ENCODE measurements at regions not wholly inside any gene's neighbourhood (a gene's known extent, or its start where the extent isn't known, plus 50 kb on each side); places are given as distances from the start of the nearest gene placed in this dataset.

DNA sequence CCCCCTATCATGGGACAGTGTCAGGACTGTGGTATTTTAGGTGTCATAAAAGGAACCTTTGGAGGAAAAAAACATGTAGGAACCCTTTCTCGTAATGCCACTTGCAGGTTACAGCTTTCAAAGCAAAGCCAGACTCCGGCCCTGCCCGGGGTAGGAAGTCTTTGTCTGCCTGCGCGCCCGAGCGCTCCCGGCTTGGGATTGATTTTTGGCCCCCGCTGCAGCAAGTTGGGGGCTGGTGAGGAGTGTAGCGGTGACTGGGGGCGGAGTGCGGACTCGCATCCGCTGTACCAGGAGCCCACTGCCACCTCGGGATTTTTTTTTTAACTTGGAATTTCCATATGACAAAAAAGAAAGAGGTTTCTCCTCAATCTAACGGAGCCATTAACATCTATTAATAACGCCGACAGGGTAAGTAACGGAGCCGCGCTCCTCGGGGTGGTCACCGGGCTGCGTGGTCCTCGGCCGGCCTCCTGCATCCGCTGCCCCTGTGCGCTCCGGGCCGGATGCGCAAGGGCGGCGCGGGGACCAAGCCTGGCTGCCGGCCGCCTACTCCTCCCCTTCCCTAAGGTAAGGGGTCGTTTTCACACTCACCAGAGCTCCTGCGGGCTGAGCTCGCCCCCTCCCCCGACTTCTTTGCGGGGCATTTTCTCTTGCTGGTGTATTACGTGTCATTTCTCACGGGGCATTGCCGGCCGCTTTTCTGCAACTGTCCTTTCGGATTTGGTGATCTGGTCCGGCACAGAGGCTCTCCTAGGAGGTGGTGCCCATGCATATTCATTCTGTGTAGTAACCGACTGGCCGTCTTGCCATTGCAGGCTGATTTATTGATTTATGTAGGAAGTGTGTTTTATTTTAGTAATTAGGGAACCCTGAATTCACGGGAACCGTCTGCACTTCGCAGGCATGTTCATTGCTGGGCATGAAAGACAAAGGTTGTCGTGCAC lies 219.8 kb upstream of the TOPAZ1 start:
- DNase-seq (ENCODE audit: low spot score) = no peak

DNA sequence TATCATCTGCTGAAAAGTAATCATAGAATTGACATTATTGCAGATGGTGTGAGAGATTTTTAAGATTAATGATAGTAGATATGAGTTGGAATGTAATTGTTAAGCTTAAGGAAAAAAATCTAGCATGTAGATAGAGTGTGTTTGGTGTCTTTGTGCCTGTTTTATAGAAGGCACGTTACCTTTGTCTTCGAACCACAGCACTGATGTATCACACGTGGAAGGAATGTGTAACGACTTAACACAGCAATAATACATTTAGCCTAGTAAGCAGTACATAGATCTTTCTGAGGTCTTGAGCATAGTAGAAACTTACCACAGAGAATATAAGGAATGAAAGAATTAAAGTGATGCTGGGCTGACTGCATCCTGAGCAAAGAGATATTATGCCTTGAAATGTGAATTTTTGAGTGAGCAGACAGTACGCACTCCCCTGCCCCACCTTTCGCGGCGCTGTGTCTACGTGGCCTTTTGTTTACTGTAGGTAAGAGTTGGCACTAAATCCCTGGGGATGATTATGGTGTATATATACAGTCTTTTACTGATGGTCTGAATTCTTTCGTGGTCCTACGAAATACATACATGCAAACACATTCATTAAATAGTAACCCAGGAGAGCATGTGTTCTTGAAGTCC lies 217.6 kb upstream of the TOPAZ1 start:
- no peak for DNase-seq (ENCODE audit: low spot score)

DNA sequence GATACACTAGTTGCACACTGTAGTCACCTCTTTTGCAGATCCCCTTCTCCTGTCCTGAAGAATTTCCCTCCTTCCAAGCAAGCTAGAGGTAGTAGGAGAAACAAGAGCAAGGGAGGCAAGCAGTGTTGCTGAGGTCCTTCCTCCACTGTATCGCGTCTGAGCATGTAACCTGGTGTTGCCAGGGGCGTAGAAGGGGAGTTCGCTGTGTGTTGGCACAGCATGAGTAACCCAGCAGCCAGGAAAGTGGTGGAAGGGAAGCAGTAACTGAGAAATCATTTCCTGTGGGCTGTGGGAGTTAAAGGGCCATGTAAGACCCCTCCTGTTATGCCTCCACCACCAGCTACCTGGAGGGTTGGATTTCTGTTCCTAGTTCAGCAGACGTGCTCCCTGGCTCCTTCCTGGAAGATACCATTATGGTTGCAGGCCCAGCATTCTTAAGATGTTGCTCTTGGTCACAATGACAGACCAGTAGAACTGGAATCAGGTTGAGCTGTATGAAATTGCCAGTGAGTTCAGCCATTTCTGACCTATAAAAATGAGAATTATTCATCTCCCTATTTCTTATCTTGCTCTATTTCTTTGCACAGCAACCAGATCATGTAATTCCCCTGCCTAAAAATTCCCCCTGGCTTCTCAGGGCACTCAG lies 215.3 kb upstream of the TOPAZ1 start:
- DNase-seq (ENCODE audit: low spot score) = no peak

DNA sequence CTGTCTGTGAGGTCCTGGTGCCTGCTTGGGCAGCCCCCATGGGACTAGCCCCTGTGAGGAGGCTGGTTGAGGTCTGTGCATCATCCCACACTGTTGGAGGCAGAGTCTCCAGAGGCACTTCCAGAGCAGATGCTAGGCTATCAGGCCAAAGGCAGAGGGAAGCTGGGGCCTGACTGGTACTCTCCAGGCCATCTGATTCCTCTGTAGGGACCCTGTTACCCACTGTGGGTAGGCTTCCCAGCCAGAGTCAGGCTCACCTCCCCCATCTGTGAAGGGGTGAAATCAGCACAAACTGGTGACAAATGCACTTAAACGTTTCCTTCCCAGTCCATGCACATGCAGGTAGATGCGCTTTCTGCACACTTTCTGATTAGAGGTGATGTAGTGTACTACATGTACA lies 212.6 kb upstream of the TOPAZ1 start:
- DNase-seq (ENCODE audit: low spot score) = no peak

DNA sequence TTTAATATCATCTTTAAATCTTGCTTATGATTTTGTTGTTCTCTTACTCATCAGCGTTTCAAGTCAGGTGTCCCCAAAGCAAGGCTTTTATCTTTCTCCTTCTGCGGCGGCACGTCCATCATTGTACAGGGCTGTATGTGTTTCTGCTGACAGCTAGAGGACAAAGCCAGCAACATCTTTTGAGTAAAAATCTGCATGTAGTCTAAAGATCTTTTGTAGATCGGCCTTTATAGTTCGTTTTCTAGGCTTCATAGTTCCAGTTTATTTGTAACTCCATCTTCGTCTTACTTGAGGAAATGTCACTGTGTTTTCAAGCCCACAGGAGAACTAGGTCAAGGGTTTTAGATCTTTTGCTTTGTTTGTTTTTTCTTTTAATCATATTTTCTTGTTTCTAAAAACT lies 211.4 kb upstream of the TOPAZ1 start:
- no peak for DNase-seq (ENCODE audit: low spot score)

DNA sequence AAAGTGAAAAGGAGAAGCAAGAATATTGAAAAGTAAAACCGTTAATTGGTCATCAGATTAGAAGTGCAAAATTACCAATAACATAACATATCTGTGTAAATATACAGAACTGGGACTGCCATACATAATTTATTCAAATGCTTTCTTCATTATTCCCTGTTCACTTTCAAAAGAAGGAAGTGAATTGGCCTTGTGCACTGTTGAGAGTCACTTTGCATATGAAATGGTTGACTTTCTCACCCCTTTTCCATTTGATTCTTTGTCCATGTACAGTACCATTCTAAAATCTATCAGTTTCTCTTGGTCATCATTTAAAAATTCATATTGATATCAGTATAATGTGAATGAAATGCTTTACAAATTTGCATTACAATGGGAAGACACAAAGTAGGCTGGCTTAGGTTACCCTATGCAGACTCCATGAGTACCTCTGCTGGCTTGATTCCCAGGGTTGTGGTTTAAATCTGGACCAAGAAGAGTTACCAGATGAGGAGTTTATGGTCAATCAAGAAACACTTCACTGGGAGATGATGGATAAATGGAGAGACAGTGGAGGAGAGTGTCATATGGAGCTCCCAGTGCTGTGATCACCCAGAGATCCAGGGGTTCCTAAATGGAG lies 210.9 kb upstream of the TOPAZ1 start:
- no peak for DNase-seq (ENCODE audit: low spot score)

DNA sequence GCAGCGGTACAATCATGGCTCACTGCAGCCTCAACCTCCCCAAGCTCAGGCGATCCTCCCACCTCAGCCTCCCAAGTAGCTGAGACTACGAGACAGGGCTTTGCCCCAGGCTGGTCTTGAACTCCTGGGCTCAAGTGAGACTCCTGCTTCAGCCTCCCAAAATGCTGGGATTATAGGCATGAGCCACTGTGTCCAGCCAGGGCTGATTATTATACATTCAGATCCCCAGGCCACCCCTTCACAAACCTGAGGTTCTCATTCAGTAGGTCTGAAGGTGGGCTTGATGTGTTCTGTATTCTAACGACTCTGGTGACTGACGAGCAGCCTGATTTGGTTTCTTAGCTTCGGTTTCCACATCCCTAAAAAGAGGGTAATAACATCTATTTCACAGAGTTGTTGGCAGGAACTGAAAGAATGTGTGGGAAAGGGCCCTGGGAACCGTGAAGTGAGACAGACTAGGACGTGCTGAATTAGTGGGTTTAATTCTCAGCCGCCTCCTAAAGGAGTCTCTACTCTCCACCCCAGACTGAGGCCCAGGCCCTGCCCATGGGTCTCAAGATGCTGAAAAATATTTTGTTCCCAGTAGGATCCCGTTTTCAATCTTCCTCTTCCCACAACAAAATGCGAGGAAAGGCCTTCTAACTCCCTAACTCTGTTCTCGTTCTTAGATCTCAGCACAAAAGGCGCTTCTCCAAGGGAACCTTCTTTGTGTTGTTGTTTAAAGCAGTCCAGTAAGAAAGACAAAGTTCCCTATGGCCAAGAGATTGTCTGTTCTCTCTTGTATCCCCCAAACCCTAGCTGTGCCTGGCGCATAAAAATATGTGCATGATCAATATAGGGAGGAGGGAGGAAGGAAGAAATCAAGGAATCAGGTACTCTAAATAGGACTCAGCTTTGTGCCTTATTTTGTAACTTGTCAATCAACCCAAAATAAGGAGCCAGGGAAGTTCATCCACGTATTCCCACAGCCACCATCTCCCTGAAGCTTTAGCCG lies 210.0 kb upstream of the TOPAZ1 start:
- DNase-seq (ENCODE audit: low spot score) = no peak

DNA sequence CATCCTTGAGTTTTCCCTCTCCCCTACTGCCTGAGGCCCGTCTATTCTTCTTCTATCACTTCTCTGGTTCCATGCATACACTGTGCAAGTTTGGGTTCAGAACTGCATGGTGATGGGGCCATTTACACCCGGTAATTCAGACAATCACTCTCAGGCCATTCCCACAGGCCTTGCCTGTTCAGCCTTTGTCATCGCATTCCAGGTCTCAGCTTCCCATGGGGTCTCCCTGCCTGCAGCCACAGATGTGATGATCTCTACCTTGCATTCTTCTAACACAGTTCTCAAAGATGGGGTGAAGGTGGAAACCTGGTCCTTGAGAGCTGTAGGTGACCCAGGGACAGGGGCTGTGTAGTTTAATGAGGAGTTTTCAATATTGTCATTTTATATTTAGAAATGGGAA lies 209.2 kb upstream of the TOPAZ1 start:
- no peak for DNase-seq (ENCODE audit: low spot score)

DNA sequence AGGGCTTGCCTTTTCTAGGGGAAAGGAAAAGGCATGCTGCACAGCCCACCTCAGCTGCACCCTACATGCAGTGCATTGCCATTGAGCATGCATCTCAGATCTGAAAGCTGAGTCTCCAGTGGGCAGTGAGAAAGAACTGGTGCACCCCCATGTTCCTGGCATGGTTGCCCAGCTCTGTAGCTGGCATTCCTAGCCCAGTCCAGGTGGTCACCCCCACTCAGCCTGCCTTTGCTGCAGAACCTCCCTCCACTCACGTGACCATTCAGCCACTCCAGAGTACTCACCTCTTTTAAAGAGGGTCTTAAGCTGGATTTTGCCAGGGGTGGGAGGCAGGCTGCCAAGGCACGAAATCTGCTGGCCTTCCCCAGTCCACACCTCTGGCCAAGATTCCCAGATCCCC lies 208.6 kb upstream of the TOPAZ1 start:
- no peak for DNase-seq (ENCODE audit: low spot score)

DNA sequence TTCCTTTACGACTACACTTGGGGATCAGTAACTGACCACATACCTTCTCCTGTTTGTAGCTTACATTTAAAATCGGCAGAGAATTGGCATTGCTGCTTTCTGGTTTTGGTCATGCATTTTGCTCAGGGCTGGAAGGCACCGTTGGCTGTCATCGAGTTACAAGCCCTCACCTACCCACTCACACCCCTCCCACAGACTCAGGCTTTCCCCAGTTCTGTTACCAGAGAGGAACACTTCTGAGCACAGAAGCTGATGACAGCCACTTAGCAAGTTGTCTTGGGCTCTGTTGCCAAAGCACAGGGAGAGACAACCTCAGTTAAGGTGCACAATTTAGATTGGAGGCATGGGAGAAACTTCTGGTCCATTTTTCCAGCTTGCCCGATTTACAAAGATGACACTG lies 204.8 kb upstream of the TOPAZ1 start:
- no peak for DNase-seq (ENCODE audit: low spot score)

DNA sequence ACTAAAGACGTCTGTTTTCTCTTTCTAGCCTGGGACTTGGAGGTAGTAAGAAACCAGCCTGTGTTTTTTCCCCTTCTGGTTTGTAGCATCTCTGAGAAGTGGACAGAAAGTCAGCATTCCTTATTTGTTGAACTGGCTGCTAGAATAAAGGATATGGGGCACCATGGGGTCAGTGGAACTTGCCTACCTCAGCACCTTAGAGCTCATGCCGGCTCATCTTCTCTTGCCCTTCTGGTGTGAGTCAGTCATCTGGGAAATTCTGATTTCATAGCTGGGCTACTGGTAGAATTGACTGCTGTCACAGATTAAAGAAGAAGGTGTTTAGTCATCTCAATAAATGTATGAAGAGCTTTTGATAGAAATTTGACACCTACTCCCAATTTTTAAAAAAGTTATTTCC lies 202.7 kb upstream of the TOPAZ1 start:
- DNase-seq (ENCODE audit: low spot score) = no peak

DNA sequence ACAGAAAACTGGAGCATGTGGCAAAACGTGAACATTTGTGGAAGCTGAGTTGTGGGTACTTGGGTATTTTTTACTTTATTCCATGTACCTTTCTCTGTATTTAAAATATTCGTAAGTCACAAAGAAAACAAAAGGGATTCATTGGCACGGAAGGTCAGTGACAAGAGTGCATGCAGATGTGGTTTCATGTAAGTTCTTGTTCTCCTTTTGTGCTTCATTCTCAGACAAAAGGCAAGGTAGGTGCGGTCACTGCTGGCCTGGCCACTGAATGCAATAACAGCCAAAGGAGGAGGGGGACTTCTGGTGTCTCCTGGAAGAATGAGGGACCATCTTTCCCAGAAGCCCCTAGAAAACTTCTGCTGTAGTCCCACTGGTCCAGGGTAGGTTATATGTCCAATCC lies 200.0 kb upstream of the TOPAZ1 start:
- no peak for DNase-seq (ENCODE audit: low spot score)

DNA sequence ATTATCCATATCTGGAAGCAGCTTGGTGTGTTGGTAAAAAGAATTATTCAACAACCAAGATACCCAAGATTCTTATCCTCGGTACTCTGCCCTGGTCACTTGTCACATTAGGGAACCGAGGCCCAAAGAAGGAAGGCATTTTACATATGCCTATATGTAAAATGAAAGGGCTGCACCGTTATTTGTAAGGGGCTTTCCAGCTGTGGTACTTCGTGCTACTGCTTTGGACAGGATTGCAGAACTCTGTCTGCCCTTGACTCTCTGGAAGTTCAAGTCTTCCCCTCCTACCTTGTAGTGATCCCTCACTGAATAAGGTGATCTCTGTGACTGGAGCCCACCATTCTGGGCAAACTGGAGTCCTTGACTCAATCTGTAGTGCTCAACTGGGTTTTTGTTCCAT lies 198.9 kb upstream of the TOPAZ1 start:
- DNase-seq (ENCODE audit: low spot score) = no peak

DNA sequence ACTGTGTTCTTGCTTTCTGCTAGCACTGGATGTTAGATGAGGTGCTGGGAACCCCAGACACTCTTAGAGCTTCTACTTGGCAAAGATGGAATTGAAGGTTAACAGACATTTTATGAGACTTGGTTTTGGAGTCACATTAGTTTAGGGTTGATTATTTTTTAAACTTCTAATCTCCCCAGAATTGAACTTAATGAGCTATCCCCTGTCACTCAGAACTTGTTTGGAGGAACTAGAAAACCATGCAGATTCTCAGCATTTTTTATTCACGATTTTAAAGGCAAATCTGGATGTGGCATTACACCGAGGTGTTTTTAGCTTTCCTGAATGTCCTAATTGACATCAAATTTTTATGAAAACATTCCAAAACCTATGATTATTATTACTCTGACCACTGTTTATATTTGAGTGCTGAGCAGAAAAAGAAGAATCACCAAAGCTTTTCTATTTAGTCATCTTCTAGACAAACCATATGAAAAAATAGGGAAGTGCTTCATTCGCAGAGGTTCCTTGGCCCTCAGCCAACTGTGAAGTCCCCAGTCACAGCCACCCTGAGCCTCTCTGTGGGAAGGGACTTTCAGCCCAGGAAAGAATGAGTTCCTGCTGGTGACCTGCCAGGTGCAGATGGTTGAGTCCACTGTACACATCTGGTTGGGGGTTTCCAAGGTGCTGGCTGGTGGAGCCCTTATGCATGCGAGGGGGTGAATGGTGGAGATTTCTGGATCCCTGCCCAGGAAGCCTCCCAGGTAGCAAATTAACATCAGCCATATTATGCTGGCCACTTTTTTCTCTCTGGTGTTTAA lies 196.0 kb upstream of the TOPAZ1 start:
- DNase-seq (ENCODE audit: low spot score) = no peak

DNA sequence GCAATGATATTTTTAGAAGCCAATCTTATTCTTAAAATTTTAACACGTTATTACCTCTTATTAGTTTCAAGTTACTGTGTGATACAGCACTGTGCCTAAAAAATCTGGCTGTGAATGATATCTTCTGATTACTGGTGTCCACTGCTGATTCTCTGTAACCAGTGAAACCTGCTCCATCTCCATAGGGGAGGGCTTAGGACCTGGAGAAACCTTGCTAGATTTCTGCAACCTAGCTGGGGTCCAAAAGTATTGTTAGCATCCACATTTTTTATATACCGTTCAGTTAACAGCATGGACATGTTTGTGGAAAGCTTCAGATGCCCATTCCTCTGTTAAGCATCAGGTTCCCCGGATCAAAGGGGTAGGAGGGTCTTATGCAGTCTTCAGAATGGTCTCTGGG lies 193.9 kb upstream of the TOPAZ1 start:
- no peak for DNase-seq (ENCODE audit: low spot score)

DNA sequence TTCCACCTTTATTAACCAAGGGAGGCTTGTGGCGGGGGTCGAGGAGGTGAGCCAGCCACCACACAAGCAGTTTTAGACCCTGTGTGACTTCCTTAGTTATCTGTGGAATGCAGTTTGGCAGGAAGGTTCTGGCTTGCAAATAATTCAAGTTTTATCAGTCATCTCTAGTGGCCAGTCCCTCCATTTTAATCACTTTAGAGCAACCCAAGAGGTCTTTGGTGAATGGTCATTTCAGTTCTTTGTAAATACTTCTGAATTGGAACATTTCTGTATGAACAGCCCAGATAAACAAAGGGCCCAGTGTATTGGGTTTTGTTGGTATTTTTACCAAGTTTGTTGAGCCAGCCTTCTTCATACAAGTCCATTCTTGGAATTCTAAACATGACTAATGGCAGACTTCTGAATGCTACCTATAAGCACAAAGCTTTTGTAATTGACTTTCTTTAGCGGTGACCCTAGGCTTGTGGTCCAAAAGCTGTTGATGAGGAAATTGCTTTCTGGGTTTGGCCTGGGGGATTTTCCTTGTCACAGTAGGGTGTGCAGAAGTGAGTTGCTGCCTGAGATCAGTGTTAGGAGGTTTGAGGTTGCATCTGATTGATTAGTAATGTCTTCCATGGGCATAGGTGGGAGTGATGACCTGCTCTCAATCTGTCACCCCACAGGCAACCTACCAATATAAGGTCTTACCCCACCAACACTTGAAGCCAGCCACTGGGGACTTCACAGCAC lies 193.3 kb upstream of the TOPAZ1 start:
- no peak for DNase-seq (ENCODE audit: low spot score)

DNA sequence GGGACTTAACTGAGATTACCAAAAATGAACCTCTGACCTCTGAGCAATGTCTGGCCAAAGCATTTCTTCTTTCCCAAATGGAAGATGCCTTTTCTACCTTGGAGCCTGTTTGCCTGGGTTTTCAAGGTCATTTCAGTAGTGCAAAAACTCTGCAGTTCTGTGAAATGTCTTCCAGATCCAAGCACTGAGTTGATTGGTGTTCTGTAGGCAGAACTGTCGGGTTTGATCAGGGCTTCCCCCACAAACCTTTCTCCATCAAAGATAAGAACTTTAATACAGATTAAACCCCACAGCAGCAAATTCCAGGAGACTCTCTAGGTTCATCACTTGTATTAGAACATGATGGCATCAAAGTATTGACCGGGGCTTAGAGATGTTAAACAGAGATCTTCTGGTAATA lies 192.7 kb upstream of the TOPAZ1 start:
- no peak for DNase-seq (ENCODE audit: low spot score)

DNA sequence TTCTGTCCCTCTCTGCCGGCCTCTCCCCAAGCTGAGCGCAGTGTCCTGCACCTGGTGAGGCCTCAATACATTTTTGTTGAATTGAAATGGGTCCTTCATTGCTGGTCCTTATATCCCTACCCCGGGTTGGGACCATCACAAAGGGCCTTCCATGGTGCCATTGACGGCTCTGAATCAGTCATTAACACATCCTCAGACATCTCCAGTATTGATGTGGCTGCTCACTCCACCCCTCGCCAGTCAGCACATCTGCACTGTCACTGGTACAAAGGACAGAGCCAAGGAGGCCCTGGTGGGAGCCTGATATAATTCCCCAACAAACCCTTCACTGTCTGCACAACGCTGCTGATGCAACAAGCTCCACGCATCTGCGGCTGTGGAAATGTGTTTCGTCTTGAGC lies 191.6 kb upstream of the TOPAZ1 start:
- no peak for DNase-seq (ENCODE audit: low spot score)

DNA sequence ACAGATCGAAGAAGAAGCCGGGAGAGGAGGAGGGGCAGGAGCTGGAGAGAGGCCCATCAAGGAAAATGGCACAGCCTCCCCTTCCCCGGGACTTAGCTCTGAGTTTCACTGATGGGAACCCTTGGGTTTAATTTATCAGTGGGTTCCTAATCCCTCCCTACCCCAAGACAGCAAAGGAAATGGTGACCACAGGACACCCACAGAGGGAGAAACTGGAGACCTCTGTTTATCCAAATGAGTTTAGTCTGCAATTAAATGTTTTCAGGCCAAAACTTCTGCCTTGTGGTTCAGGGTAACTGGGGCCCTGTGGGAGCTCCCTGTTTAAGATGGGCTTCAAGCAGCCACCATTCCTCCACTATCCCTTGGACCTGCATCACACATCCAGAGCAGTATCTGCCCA lies 190.8 kb upstream of the TOPAZ1 start:
- no peak for DNase-seq (ENCODE audit: low spot score)

DNA sequence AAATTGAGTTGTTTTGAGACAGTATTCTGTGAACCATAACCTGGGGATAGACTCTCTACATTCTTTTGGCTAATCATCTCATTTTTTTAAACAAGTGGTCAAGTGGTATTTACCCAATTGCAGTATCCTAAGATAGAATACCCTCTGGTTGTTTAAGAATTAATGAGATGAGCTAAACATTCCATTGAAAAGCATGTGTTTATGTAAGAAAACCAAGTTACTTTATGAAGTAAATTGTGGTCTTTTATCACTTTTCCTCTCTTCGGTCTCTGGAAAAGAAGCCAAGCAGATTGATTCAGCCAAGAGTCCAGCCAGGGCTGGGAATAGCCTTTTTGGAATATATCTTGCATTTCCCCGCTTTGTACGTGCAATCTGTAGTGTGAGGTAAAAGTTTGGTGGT lies 185.7 kb upstream of the TOPAZ1 start:
- no peak for DNase-seq (ENCODE audit: low spot score)
